ENCODE measurements at regions not wholly inside any gene's neighbourhood (a gene's known extent, or its start where the extent isn't known, plus 50 kb on each side); places are given as distances from the start of the nearest gene placed in this dataset.

- peaks cover 9% of the 10 kb centered on the region; the same call in 1 of the 2 replicates for H3K4me1 ChIP-seq (ENCODE audit: insufficient read depth)
- no peaks in the 10 kb centered on the region for H4K20me1 ChIP-seq (replicated peaks; ENCODE audit: insufficient read depth)
- no peak overlapping the region for H3K4me3 ChIP-seq
- Mint-ChIP-seq H3K27ac (no peak overlapping the region), H3K36me3 (ENCODE audit: low read depth) (peaks cover 6% of the 10 kb centered on the region; the same call in 1 of the 3 replicates), H3K9me3 (peaks cover 5% of the 10 kb centered on the region; the same call in 2 of the 3 replicates), H3K4me1 (peaks cover 13% of the 10 kb centered on the region; the same call in 2 of the 3 replicates), H3K27me3 (ENCODE audit: insufficient read depth, low read depth, poor library complexity) (no peaks in the 10 kb centered on the region), H3K4me3 (no peak overlapping the region)
- H3K9me2 ChIP-seq (ENCODE audit: insufficient read depth): no peaks in the 10 kb centered on the region
- H3K27me3 ChIP-seq (ENCODE audit: insufficient read depth): no peaks in the 10 kb centered on the region
- TF ChIP-seq ZNF114 (CRISPR knock-in tag; IDR thresholded peaks at IDR 0.05): no peak
- no peak for TF ChIP-seq ETS1 (IDR thresholded peaks at IDR 0.05)
- no peak for TF ChIP-seq REST (IDR thresholded peaks at IDR 0.05; ENCODE audit: unreplicated experiment)
- no peak for TF ChIP-seq STAT1 (IDR thresholded peaks at IDR 0.05; ENCODE audit: unreplicated experiment)
- no peak for TF ChIP-seq EZH2 (IDR thresholded peaks at IDR 0.05; ENCODE audit: low read depth, unreplicated experiment)
- TF ChIP-seq POLR2AphosphoS5 (IDR thresholded peaks at IDR 0.05; ENCODE audit: low read depth): no peak
- no peak for TF ChIP-seq CTCF (conservative IDR thresholded peaks at IDR 0.05; ENCODE audit: low read depth in 2 of 2)
- TF ChIP-seq JUNB (IDR thresholded peaks at IDR 0.05; ENCODE audit: unreplicated experiment): no peak
- no peak for TF ChIP-seq CREB1 (CRISPR knock-in tag; IDR thresholded peaks at IDR 0.05; ENCODE audit: low read depth)
- TF ChIP-seq ZNF331 (CRISPR knock-in tag; IDR thresholded peaks at IDR 0.05; ENCODE audit: low read depth): no peak
- H3K79me2 ChIP-seq (replicated peaks; ENCODE audit: insufficient read depth): no peaks in the 10 kb centered on the region
- no peaks in the 10 kb centered on the region for H3K36me3 ChIP-seq (ENCODE audit: insufficient read depth)
- H3F3A ChIP-seq (replicated peaks; ENCODE audit: low read depth): no peaks in the 10 kb centered on the region
- H3K27ac ChIP-seq (ENCODE audit: low read depth): no peak overlapping the region
- ATAC-seq: no peak
- H3K4me2 ChIP-seq: no peak overlapping the region
- H2AFZ ChIP-seq: no peak overlapping the region
- DNase-seq (ENCODE audit: low spot score): no peak
These were observed 66.3 kb upstream of the ADGRG2 start for GRCh38 chrX:19188566-19188965.

Measured in GM23338 (cell line).